HG03354 (cell line): ENCODE measurements at regions not wholly inside any gene's neighbourhood (a gene's known extent, or its start where the extent isn't known, plus 50 kb on each side); places are given as distances from the start of the nearest gene placed in this dataset.
A peak's percentile ranks its signal among the peaks of the same experiment; 100 is the strongest.

Experiments
- ATAC-seq: cut with Tn5 transposase; IDR thresholded peaks from one replicate; pipeline ENCODE4 v1.9.1; 2021; ENCODE audit warnings: mild to moderate bottlenecking; ENCODE audit not compliant: unreplicated experiment, poor library complexity, severe bottlenecking

- ATAC-seq, result no peak
These were observed 384.8 kb downstream of the GALR1 start for GRCh38 chr18:77634494-77634893.

GRCh38 chr18:77635451-77635850 lies 385.8 kb downstream of the GALR1 start:
- no peak for ATAC-seq

- no peak for ATAC-seq
These were observed 386.2 kb downstream of the GALR1 start for GRCh38 chr18:77635858-77636257.

- ATAC-seq, result no peak
These were observed 395.7 kb downstream of the GALR1 start for GRCh38 chr18:77645170-77645872.

GRCh38 chr18:77647472-77647871 lies 397.8 kb downstream of the GALR1 start:
- ATAC-seq, result no peak

GRCh38 chr18:77648411-77648810 lies 398.8 kb downstream of the GALR1 start:
- ATAC-seq, result no peak

- ATAC-seq, result peak; percentile 88
These were observed 401.2 kb downstream of the GALR1 start for GRCh38 chr18:77650799-77651385.

GRCh38 chr18:77651441-77651840 lies 401.8 kb downstream of the GALR1 start:
- ATAC-seq, result no peak

- ATAC-seq, result no peak
These were observed 404.1 kb downstream of the GALR1 start for GRCh38 chr18:77653792-77654191.

GRCh38 chr18:77654302-77654701 lies 404.7 kb downstream of the GALR1 start:
- no peak for ATAC-seq

- no peak for ATAC-seq
These were observed 408.1 kb downstream of the GALR1 start for GRCh38 chr18:77657651-77658298.

- no peak for ATAC-seq
These were observed 408.6 kb downstream of the GALR1 start for GRCh38 chr18:77658299-77658662.

- ATAC-seq, result no peak
These were observed 409.3 kb downstream of the GALR1 start for GRCh38 chr18:77658751-77659448.

- ATAC-seq, result no peak
These were observed 417.0 kb downstream of the GALR1 start for GRCh38 chr18:77666613-77667012.

- ATAC-seq, result no peak
These were observed 418.6 kb downstream of the GALR1 start for GRCh38 chr18:77668219-77668618.

GRCh38 chr18:77669331-77669730 lies 419.7 kb downstream of the GALR1 start:
- ATAC-seq, result no peak

GRCh38 chr18:77671456-77672167 lies 422.0 kb downstream of the GALR1 start:
- ATAC-seq, result no peak

GRCh38 chr18:77676910-77677309 lies 427.3 kb downstream of the GALR1 start:
- no peak for ATAC-seq

- no peak for ATAC-seq
These were observed 427.9 kb downstream of the GALR1 start for GRCh38 chr18:77677536-77677935.

GRCh38 chr18:77679869-77680268 lies 430.2 kb downstream of the GALR1 start:
- no peak for ATAC-seq
